Mesothelial cell of epicardium (in vitro differentiated cells): ENCODE measurements at regions not wholly inside any gene's neighbourhood (a gene's known extent, or its start where the extent isn't known, plus 50 kb on each side); places are given as distances from the start of the nearest gene placed in this dataset.

Experiments used
- DNase-seq, 2 experiments: peaks; one replicate each; pipeline ENCODE4 v3.0.0; 2021; ENCODE audit warnings: low spot score in 2 of 2; ENCODE audit not compliant: unreplicated experiment in 2 of 2
- H3K27ac Mint-ChIP-seq: 2 replicates; pipeline ENCODE4 v1.8.0; 2021; ENCODE audit warnings: mixed read lengths
- H3K27me3 Mint-ChIP-seq: 2 replicates; pipeline ENCODE4 v1.8.0; 2021; ENCODE audit warnings: low read depth, mixed read lengths
- H3K36me3 Mint-ChIP-seq: 2 replicates; pipeline ENCODE4 v1.8.0; 2021; ENCODE audit warnings: mixed read lengths
- H3K4me1 Mint-ChIP-seq: 2 replicates; pipeline ENCODE4 v1.8.0; 2021; ENCODE audit warnings: mixed read lengths
- H3K4me3 Mint-ChIP-seq: 2 replicates; pipeline ENCODE4 v1.8.0; 2021; ENCODE audit warnings: mild to moderate bottlenecking, moderate library complexity, mixed read lengths
- H3K9me3 Mint-ChIP-seq: 2 replicates; pipeline ENCODE4 v1.8.0; 2021; ENCODE audit warnings: mixed read lengths
- CTCF ChIP-seq: fragments of 200-600 bp; sonication (generic); IDR thresholded peaks from one replicate; pipeline ENCODE4 v1.5.0; 2021; ENCODE audit warnings: antibody characterized with exemption; ENCODE audit not compliant: unreplicated experiment

DNA sequence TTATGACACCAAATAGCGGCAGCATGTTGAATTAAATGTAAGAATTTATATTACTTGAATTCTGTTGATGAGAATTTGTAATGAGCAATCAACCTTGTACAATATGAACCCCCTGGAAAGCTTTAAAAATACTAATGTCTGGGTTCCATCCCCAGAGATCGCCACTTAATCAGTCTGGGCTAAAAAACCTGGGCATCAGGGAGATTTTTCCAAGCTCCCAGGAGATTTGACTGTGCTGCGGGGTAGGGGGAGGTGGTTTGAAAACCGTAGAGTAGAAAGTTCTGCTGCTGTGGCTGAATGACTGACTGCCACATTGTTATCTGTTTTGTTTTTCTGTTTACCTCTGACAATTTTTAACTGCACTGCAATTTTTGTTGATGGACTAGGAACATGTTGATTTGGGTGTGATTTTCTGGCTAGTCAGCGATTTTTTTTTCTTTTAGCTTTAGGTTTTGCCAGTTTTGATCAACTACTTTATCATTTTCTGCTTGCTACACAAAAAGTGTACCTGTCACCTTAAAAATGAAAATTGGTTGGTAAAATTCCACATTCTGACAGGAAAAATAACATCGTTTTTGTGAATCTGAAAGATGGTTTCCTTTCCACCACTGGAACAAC, 79.3 kb downstream of the PCTP start:
- no peaks in the 10 kb centered on the region for H3K9me3 Mint-ChIP-seq
- H3K27ac Mint-ChIP-seq, result no peak overlapping the region
- H3K36me3 Mint-ChIP-seq, result no peaks in the 10 kb centered on the region
- H3K4me1 Mint-ChIP-seq, result no peaks in the 10 kb centered on the region
- no peak overlapping the region for H3K4me3 Mint-ChIP-seq
- no peak for DNase-seq
- H3K27me3 Mint-ChIP-seq, result peaks cover 23% of the 10 kb centered on the region
- no peak for TF ChIP-seq CTCF

GRCh38 chr17:55830699-55831471, 80.0 kb downstream of the PCTP start:
- Mint-ChIP-seq H3K36me3 (no peaks in the 10 kb centered on the region), H3K27ac (no peak overlapping the region), H3K4me1 (no peaks in the 10 kb centered on the region), H3K9me3 (no peaks in the 10 kb centered on the region), H3K4me3 (no peak overlapping the region), H3K27me3 (peaks cover 27% of the 10 kb centered on the region)
- TF ChIP-seq CTCF, result no peak
- DNase-seq, result no peak

DNA sequence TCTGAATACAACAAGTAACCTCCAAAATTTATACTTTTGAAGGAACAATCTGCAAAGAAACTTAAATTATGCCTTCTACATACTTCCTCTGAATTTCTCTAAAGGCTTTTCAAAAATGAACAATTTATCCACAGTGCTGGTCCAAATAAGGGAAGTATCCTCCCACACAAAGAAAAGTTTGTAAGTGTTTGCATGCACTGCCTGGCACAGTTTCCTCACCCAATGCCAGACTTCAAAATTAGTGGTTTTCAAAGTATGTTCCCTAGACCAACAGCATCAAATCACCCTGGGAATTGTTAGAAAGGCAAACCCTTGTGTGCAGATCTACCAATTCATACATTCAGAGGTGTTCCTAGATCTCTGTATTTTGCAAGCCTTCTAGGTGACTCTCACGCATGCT, 82.5 kb downstream of the PCTP start:
- Mint-ChIP-seq H3K4me3 (no peak overlapping the region), H3K9me3 (no peaks in the 10 kb centered on the region), H3K27ac (no peak overlapping the region), H3K4me1 (no peaks in the 10 kb centered on the region), H3K36me3 (no peaks in the 10 kb centered on the region), H3K27me3 (peaks cover 39% of the 10 kb centered on the region)
- no peak for DNase-seq
- no peak for TF ChIP-seq CTCF

DNA sequence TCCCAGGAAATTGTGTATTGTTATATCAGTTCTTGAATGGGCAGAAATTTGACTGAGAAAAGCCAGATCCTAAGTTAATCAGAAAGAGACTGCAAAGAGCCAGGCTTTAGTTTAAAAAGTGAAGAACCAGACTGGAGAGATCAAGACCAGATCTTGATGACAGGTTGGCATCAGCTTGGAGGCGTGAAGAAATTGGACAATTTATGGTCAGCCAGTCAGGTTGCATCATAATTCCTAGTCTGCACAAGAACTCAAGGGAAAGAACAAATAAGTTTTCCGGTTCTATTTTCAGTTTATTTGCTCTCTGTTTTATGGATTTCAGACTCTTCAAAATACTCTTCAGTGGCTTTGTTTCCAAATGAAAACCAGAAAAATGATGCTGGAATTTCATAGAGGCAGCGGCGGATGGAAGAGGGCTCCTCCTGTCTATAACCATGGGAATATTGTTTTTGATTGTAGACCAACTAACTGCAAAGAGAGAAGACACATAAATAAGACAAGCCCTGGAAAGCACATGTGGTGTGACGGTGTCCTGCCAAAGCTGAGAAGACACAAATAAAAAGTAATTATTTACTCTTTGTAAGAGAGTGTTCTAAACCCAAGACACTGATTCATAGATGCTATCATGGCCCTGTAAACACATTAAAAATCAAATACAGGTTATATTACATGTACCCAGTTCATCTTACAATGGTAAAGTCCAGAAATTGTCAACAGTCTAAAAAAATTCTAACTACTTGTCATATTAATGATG, 91.7 kb downstream of the PCTP start:
- H3K27ac Mint-ChIP-seq, result no peak overlapping the region
- no peaks in the 10 kb centered on the region for H3K36me3 Mint-ChIP-seq
- H3K4me1 Mint-ChIP-seq, result peaks cover 2% of the 10 kb centered on the region
- no peak overlapping the region for H3K4me3 Mint-ChIP-seq
- peaks cover 33% of the 10 kb centered on the region for H3K27me3 Mint-ChIP-seq
- no peak for DNase-seq
- no peaks in the 10 kb centered on the region for H3K9me3 Mint-ChIP-seq
- no peak for TF ChIP-seq CTCF

DNA sequence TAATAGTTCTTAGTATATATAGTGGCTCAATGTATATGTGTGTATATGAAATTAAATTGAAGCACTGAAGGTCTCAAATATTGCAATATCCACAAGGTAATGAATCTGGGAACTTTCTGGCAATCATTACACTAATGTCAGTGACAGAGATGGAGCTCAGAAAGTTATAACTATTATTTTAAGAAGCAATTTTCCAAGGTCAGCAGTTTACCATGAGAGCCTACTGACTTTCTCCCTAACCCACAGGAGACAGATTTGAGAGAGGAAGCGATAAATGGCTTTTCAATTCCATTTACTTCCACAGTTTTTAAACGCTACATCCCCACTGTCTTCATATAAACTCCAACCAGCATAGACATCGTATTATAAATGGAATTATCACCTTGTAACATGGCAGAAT, 92.9 kb downstream of the PCTP start:
- H3K36me3 Mint-ChIP-seq, result no peaks in the 10 kb centered on the region
- no peak overlapping the region for H3K27ac Mint-ChIP-seq
- H3K4me1 Mint-ChIP-seq, result peaks cover 2% of the 10 kb centered on the region
- no peak overlapping the region for H3K4me3 Mint-ChIP-seq
- H3K9me3 Mint-ChIP-seq, result no peaks in the 10 kb centered on the region
- DNase-seq, result no peak
- peaks cover 27% of the 10 kb centered on the region for H3K27me3 Mint-ChIP-seq
- no peak for TF ChIP-seq CTCF
